GM12873 (cell line): ENCODE measurements at regions not wholly inside any gene's neighbourhood (a gene's known extent, or its start where the extent isn't known, plus 50 kb on each side); places are given as distances from the start of the nearest gene placed in this dataset.

Source experiments
- TF ChIP-seq, protein P1 (sequence below): IDR thresholded peaks from 2 replicates; pipeline ENCODE4 v1.5.1; 2012; ENCODE audit warnings: low read depth, mild to moderate bottlenecking, moderate library complexity, low read length, control low read depth; ENCODE audit not compliant: insufficient read depth; ENCODE audit errors: missing control alignments

GRCh38 chr2:234409590-234409989 is 87.3 kb downstream of the ARL4C start:
- TF ChIP-seq, protein P1, sequence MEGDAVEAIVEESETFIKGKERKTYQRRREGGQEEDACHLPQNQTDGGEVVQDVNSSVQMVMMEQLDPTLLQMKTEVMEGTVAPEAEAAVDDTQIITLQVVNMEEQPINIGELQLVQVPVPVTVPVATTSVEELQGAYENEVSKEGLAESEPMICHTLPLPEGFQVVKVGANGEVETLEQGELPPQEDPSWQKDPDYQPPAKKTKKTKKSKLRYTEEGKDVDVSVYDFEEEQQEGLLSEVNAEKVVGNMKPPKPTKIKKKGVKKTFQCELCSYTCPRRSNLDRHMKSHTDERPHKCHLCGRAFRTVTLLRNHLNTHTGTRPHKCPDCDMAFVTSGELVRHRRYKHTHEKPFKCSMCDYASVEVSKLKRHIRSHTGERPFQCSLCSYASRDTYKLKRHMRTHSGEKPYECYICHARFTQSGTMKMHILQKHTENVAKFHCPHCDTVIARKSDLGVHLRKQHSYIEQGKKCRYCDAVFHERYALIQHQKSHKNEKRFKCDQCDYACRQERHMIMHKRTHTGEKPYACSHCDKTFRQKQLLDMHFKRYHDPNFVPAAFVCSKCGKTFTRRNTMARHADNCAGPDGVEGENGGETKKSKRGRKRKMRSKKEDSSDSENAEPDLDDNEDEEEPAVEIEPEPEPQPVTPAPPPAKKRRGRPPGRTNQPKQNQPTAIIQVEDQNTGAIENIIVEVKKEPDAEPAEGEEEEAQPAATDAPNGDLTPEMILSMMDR, result no peak

DNA sequence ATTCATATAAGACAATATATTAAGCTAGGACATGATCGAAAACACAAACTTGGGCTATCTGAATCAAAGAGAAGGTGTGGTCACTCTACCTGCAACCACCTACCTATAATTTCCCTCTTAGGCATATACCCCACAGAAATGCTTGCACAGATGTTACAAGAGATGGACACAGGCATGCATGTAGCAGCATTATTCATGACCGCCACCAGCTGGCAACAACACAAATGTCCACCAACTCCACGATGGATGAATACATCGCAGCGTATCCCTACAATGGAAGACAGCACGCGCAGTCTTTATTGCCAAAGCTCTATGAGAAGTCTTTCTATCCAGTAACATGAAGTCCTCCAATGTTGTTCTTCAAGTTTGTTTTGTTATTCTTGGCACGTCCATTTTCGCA is 90.8 kb downstream of the ARL4C start:
- TF ChIP-seq, protein P1, result no peak

DNA sequence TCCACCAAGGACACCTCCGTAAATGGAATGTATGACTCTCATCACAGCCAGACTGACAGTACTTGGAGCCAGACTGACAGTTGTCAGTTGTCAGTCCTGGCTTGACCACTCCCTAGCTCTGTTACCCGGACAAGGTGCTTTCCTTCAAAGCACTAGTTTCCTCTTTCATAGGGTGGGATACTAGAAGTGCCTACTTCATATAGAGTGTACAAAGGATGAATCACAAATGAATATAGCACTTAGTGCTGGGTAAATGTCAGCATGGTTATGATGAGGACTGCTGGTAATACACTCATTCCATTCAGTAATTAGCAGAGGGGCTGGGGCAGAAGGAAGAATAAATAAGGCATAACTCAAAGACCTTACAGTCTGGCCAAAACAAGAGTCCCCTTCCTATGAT is 91.4 kb downstream of the ARL4C start:
- TF ChIP-seq, protein P1, result no peak

DNA sequence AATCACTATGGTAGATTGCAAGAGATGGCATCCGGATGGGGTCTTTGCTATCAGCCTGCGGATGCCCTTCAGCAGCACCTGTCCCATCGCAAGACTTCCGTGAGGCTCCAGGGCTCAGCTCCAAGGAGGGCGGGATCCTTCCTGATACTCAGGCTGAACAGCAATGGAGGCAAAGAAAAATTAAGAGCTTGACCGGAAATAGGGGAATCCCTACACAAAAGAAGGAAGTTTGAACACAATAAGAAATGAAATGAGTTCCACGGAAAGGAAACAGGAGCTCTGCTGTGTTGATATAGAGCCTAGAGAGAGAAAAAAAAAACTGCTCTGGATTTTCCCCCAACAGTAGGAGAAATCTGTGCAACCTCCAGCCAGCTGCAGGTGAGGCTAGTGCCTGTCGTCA is 91.9 kb downstream of the ARL4C start:
- TF ChIP-seq, protein P1, result no peak

DNA sequence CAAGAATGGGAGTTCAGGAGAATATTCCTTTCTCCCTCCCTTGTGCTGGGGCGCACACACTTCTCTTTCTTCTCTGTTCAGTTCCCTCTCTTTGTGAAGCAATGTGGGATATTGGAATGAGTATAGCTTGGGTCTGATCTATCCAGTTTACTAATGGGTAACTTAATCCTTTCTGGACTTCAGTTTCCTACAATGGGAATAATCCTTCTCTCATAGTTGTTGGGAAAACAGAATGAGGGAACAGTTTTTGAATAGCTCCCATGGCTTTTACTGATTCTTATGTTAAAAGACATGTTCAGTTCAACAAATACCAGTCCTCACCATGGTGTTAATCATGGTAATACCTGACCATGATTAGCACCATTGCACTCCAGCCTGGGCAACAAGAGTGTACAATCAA is 93.1 kb downstream of the ARL4C start:
- TF ChIP-seq, protein P1, result no peak

DNA sequence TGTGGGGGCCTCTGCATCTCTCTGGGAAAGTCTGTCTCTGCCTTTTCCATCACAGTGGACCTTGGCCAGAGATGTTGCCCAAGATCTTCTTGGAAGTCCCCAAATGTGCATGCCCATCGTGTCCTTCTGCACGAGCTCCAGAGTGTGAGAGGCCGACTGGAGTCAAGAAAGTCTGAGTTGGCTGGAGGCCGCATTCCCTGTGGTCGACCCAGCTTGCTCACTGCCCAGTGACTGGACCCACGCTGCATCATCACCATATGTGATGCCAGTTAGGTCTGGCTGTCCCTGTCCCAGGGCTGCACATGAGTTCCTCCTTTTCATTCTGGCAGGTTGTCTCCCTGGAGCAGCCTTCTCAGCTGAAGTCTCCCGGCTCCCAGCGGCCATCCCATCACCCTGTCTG is 93.8 kb downstream of the ARL4C start:
- TF ChIP-seq, protein P1, result no peak

GRCh38 chr2:234401426-234401825 is 95.5 kb downstream of the ARL4C start:
- TF ChIP-seq, protein P1, result no peak
